ENCODE measurements at regions not wholly inside any gene's neighbourhood (a gene's known extent, or its start where the extent isn't known, plus 50 kb on each side); places are given as distances from the start of the nearest gene placed in this dataset.

DNA sequence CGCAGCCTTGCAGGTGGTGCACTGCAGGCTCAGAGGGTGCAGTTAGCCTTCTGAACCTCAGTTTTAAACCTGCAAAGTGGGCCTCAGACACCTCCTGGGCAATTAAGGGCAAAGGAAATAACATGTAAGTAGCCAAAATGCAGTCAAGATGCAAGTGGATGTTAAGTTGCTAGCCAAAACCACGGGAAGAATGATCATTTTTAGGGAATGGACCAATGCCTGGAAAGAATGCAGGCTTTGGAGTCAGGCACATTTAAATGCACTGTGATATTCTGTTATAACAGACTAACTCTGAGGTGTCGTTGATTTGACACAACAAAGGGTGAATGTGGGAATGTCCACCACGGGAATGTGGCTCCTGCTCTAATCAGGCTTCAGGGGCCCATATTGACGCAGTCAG is 57.9 kb upstream of the PTGFRN start:
- intact Hi-C loops (cut with micrococcal nuclease) = no loop called here

GRCh38 chr1:116852367-116852766 is 57.3 kb upstream of the PTGFRN start:
- DNase-seq (no peak), ATAC-seq (no peak)
- intact Hi-C loops (cut with micrococcal nuclease) = no loop called here
- Histone ChIP-seq H3K9ac (ENCODE audit: low read length) (no peak overlapping the region), H3K4me2 (ENCODE audit: low read length) (no peak overlapping the region), H3F3A (ENCODE audit: low read length, unreplicated experiment) (no peaks in the 10 kb centered on the region), H3K27me3 (ENCODE audit: low read length) (no peaks in the 10 kb centered on the region), H3K9me3 (ENCODE audit: low read length) (no peaks in the 10 kb centered on the region), H3K79me2 (ENCODE audit: low read length) (no peaks in the 10 kb centered on the region), H2AFZ (ENCODE audit: low read length) (no peak overlapping the region), H3K9me2 (replicated peaks; ENCODE audit: low read length) (no peaks in the 10 kb centered on the region), H3K4me3 (ENCODE audit: low read length) (no peak overlapping the region), H3K4me1 (ENCODE audit: insufficient read depth, low read length) (peaks cover 44% of the 10 kb centered on the region), H4K20me1 (ENCODE audit: low read length) (no peaks in the 10 kb centered on the region), H3K36me3 (ENCODE audit: low read depth, low read length) (no peaks in the 10 kb centered on the region), H3K27ac (ENCODE audit: low read length) (no peak overlapping the region)
- BruUV-seq (replicated peaks) = no TSS peak
- ChIA-PET POLR2A (ENCODE audit: unreplicated experiment) (no interaction called here), CTCF (no interaction called here)
- TF ChIP-seq CTCF (conservative IDR thresholded peaks at IDR 0.05; ENCODE audit: low read depth, low read length) (no peak), EZH2phosphoT487 (IDR thresholded peaks at IDR 0.05; ENCODE audit: borderline replicate concordance, low read length) (no peak), EZH2 (IDR thresholded peaks at IDR 0.05; ENCODE audit: low read length, unreplicated experiment) (no peak)

More for the DNA sequence above, 57.9 kb upstream of the PTGFRN start:
- H3K9ac ChIP-seq (ENCODE audit: low read length) = no peak overlapping the region
- no peak overlapping the region for H2AFZ ChIP-seq (ENCODE audit: low read length)
- H3K79me2 ChIP-seq (ENCODE audit: low read length) = no peaks in the 10 kb centered on the region
- peaks cover 44% of the 10 kb centered on the region for H3K4me1 ChIP-seq (ENCODE audit: insufficient read depth, low read length)
- no peaks in the 10 kb centered on the region for H3K9me3 ChIP-seq (ENCODE audit: low read length)
- no TSS peak for BruUV-seq (replicated peaks)
- DNase-seq (no peak), ATAC-seq (no peak)
- H4K20me1 ChIP-seq (ENCODE audit: low read length) = no peaks in the 10 kb centered on the region
- POLR2A ChIA-PET (ENCODE audit: unreplicated experiment) = no interaction called here
- no peaks in the 10 kb centered on the region for H3K36me3 ChIP-seq (ENCODE audit: low read depth, low read length)
- CTCF ChIA-PET = no interaction called here
- TF ChIP-seq CTCF (conservative IDR thresholded peaks at IDR 0.05; ENCODE audit: low read depth, low read length) (no peak), EZH2phosphoT487 (IDR thresholded peaks at IDR 0.05; ENCODE audit: borderline replicate concordance, low read length) (no peak), EZH2 (IDR thresholded peaks at IDR 0.05; ENCODE audit: low read length, unreplicated experiment) (no peak)
- H3K4me3 ChIP-seq (ENCODE audit: low read length) = no peak overlapping the region
- H3K27me3 ChIP-seq (ENCODE audit: low read length) = no peaks in the 10 kb centered on the region
- no peaks in the 10 kb centered on the region for H3F3A ChIP-seq (ENCODE audit: low read length, unreplicated experiment)
- no peak overlapping the region for H3K27ac ChIP-seq (ENCODE audit: low read length)
- H3K4me2 ChIP-seq (ENCODE audit: low read length) = no peak overlapping the region
- H3K9me2 ChIP-seq (replicated peaks; ENCODE audit: low read length) = no peaks in the 10 kb centered on the region

GRCh38 chr1:116852910-116853309 is 56.8 kb upstream of the PTGFRN start:
- no peaks in the 10 kb centered on the region for H3K36me3 ChIP-seq (ENCODE audit: low read depth, low read length)
- H3K4me2 ChIP-seq (ENCODE audit: low read length) = peak overlapping the region; percentile 78
- no peak for ATAC-seq
- H3K27me3 ChIP-seq (ENCODE audit: low read length) = no peaks in the 10 kb centered on the region
- TF ChIP-seq EZH2phosphoT487 (IDR thresholded peaks at IDR 0.05; ENCODE audit: borderline replicate concordance, low read length) = no peak
- TF ChIP-seq EZH2 (IDR thresholded peaks at IDR 0.05; ENCODE audit: low read length, unreplicated experiment) = no peak
- TF ChIP-seq CTCF (conservative IDR thresholded peaks at IDR 0.05; ENCODE audit: low read depth, low read length) = no peak
- peaks cover 44% of the 10 kb centered on the region for H3K4me1 ChIP-seq (ENCODE audit: insufficient read depth, low read length)
- no peaks in the 10 kb centered on the region for H3K9me2 ChIP-seq (replicated peaks; ENCODE audit: low read length)
- H2AFZ ChIP-seq (ENCODE audit: low read length) = no peak overlapping the region
- H3K4me3 ChIP-seq (ENCODE audit: low read length) = no peak overlapping the region
- no peaks in the 10 kb centered on the region for H4K20me1 ChIP-seq (ENCODE audit: low read length)
- H3F3A ChIP-seq (ENCODE audit: low read length, unreplicated experiment) = no peaks in the 10 kb centered on the region
- peak; percentile 21 for DNase-seq
- H3K27ac ChIP-seq (ENCODE audit: low read length) = peak overlapping the region; percentile 45
- no TSS peak for BruUV-seq (replicated peaks)
- no peak overlapping the region for H3K9ac ChIP-seq (ENCODE audit: low read length)
- no peaks in the 10 kb centered on the region for H3K9me3 ChIP-seq (ENCODE audit: low read length)
- ChIA-PET CTCF (no interaction called here), POLR2A (ENCODE audit: unreplicated experiment) (no interaction called here)
- H3K79me2 ChIP-seq (ENCODE audit: low read length) = no peaks in the 10 kb centered on the region
- intact Hi-C loops (cut with micrococcal nuclease) = no loop called here

All from PC-3 (cell line).